ENCODE measurements at regions not wholly inside any gene's neighbourhood (a gene's known extent, or its start where the extent isn't known, plus 50 kb on each side); places are given as distances from the start of the nearest gene placed in this dataset.

GRCh38 chr10:65201491-65201890, 1680.3 kb downstream of the REEP3 start:
- WGBS (ENCODE audit: insufficient coverage), result 86% methylated on average over 1 of the region's 3 CpGs
- CTCF ChIA-PET, result no interaction called here
- no peak for ATAC-seq (ENCODE audit: low read depth)

GRCh38 chr10:65204999-65205398, 1683.8 kb downstream of the REEP3 start:
- Mint-ChIP-seq H3K4me3 (no peak overlapping the region), H3K27me3 (no peaks in the 10 kb centered on the region), H3K27ac (no peak overlapping the region), H3K9me3 (ENCODE audit: insufficient read depth) (peaks cover 3% of the 10 kb centered on the region), H3K4me1 (no peaks in the 10 kb centered on the region)
- intact Hi-C loops (cut with micrococcal nuclease), result no loop called here
- H3K27ac ChIP-seq (ENCODE audit: low read length in 2 of 2), result no peak overlapping the region
- H3K9me3 ChIP-seq (ENCODE audit: control extremely low read depth in 1 of 3, control insufficient read depth in 2 of 3, insufficient read depth in 1 of 3, low read length in 2 of 3), result no peaks in the 10 kb centered on the region
- no peaks in the 10 kb centered on the region for H3K27me3 ChIP-seq (replicated peaks in 1 of 4; ENCODE audit: control extremely low read depth in 1 of 4, control insufficient read depth in 3 of 4, insufficient read depth in 4 of 4, low read length in 3 of 4)
- no peaks in the 10 kb centered on the region for H3K79me2 ChIP-seq (ENCODE audit: control insufficient read depth, insufficient read depth, low read length)
- H3K4me1 ChIP-seq (ENCODE audit: control insufficient read depth in 2 of 2, insufficient read depth in 2 of 2, low read length in 2 of 2), result no peaks in the 10 kb centered on the region
- H3K36me3 ChIP-seq (replicated peaks in 1 of 2; ENCODE audit: control extremely low read depth in 1 of 2, control insufficient read depth in 1 of 2, extremely low read depth in 1 of 2, insufficient read depth in 2 of 2, low read length in 1 of 2), result no peaks in the 10 kb centered on the region
- H3K4me2 ChIP-seq (replicated peaks; ENCODE audit: low read depth, low read length, poor library complexity, severe bottlenecking), result no peak overlapping the region
- DNase-seq (no peak), ATAC-seq (ENCODE audit: low read depth) (no peak)
- no peaks in the 10 kb centered on the region for H4K20me1 ChIP-seq (ENCODE audit: control insufficient read depth, insufficient read depth, low read length, poor library complexity, severe bottlenecking)
- H3K9ac ChIP-seq (ENCODE audit: low read length), result no peak overlapping the region
- TF ChIP-seq CTCF (IDR thresholded peaks at IDR 0.05) (no peak), EZH2 (IDR thresholded peaks at IDR 0.05; ENCODE audit: borderline replicate concordance, insufficient read depth, low read depth, low read length, poor library complexity, severe bottlenecking) (no peak)
- H2AFZ ChIP-seq (ENCODE audit: insufficient read depth, low read depth, low read length, poor library complexity, severe bottlenecking), result no peak overlapping the region
- WGBS (ENCODE audit: insufficient coverage), result no CpG with 5 or more reads among the region's 1 CpG
- H3K4me3 ChIP-seq (ENCODE audit: control extremely low read depth in 1 of 5, extremely low read depth in 1 of 5, insufficient read depth in 1 of 5, low read depth in 2 of 5, low read length in 4 of 5), result no peak overlapping the region
- POLR2A ChIA-PET, result no interaction called here
- CTCF ChIA-PET, result no interaction called here

More at GRCh38 chr10:65201491-65201890, 1680.3 kb downstream of the REEP3 start:
- no peak overlapping the region for H3K4me2 ChIP-seq (replicated peaks; ENCODE audit: low read depth, low read length, poor library complexity, severe bottlenecking)
- no peak overlapping the region for H3K9ac ChIP-seq (ENCODE audit: low read length)
- no peak overlapping the region for H2AFZ ChIP-seq (ENCODE audit: insufficient read depth, low read depth, low read length, poor library complexity, severe bottlenecking)
- H3K4me1 ChIP-seq (ENCODE audit: control insufficient read depth in 2 of 2, insufficient read depth in 2 of 2, low read length in 2 of 2), result no peaks in the 10 kb centered on the region
- Mint-ChIP-seq H3K4me1 (no peaks in the 10 kb centered on the region), H3K4me3 (no peak overlapping the region), H3K27ac (no peak overlapping the region), H3K27me3 (no peaks in the 10 kb centered on the region), H3K9me3 (ENCODE audit: insufficient read depth) (peaks cover 3% of the 10 kb centered on the region)
- no peak overlapping the region for H3K27ac ChIP-seq (ENCODE audit: low read length in 2 of 2)
- H3K27me3 ChIP-seq (replicated peaks in 1 of 4; ENCODE audit: control extremely low read depth in 1 of 4, control insufficient read depth in 3 of 4, insufficient read depth in 4 of 4, low read length in 3 of 4), result no peaks in the 10 kb centered on the region
- no peak for DNase-seq
- POLR2A ChIA-PET, result no interaction called here
- TF ChIP-seq EZH2 (IDR thresholded peaks at IDR 0.05; ENCODE audit: borderline replicate concordance, insufficient read depth, low read depth, low read length, poor library complexity, severe bottlenecking) (no peak), CTCF (IDR thresholded peaks at IDR 0.05) (no peak)
- no peaks in the 10 kb centered on the region for H3K79me2 ChIP-seq (ENCODE audit: control insufficient read depth, insufficient read depth, low read length)
- intact Hi-C loops (cut with micrococcal nuclease), result no loop called here
- H3K4me3 ChIP-seq (ENCODE audit: control extremely low read depth in 1 of 5, extremely low read depth in 1 of 5, insufficient read depth in 1 of 5, low read depth in 2 of 5, low read length in 4 of 5), result no peak overlapping the region
- H4K20me1 ChIP-seq (ENCODE audit: control insufficient read depth, insufficient read depth, low read length, poor library complexity, severe bottlenecking), result no peaks in the 10 kb centered on the region
- no peaks in the 10 kb centered on the region for H3K36me3 ChIP-seq (replicated peaks in 1 of 2; ENCODE audit: control extremely low read depth in 1 of 2, control insufficient read depth in 1 of 2, extremely low read depth in 1 of 2, insufficient read depth in 2 of 2, low read length in 1 of 2)
- no peaks in the 10 kb centered on the region for H3K9me3 ChIP-seq (ENCODE audit: control extremely low read depth in 1 of 3, control insufficient read depth in 2 of 3, insufficient read depth in 1 of 3, low read length in 2 of 3)

Data from B cell (primary cell).